Neural cell (in vitro differentiated cells): ENCODE measurements at regions not wholly inside any gene's neighbourhood (a gene's known extent, or its start where the extent isn't known, plus 50 kb on each side); places are given as distances from the start of the nearest gene placed in this dataset.

Source experiments
- H2AFZ ChIP-seq: fragments of 200-600, 300-800 bp; sonication (generic), shearing (Covaris generic); 2 replicates; pipeline ENCODE4 v1.6.0; 2014; ENCODE audit warnings: low read depth, mild to moderate bottlenecking, antibody characterized with exemption, low read length, moderate library complexity
- H3F3A ChIP-seq: fragments of 200-600 bp; shearing (Covaris generic); 2 replicates; pipeline ENCODE4 v1.6.1; 2016; ENCODE audit warnings: mild to moderate bottlenecking, moderate library complexity, mixed read lengths, antibody characterized with exemption, low read length; ENCODE audit not compliant: insufficient read depth, poor library complexity, severe bottlenecking
- H3K27ac ChIP-seq: fragments of 200-600, 300-800 bp; sonication (generic), shearing (Covaris generic); 2 replicates; pipeline ENCODE4 v1.5.1; 2014; ENCODE audit warnings: mild to moderate bottlenecking, low read length, moderate library complexity
- H3K27me3 ChIP-seq: fragments of 300-800, 200-600 bp; sonication (generic), shearing (Covaris generic); 2 replicates; pipeline ENCODE4 v1.6.0; 2014; ENCODE audit warnings: mild to moderate bottlenecking, low read depth, low read length, moderate library complexity; ENCODE audit not compliant: insufficient read depth
- H3K36me3 ChIP-seq: fragments of 300-800, 200-600 bp; sonication (generic), shearing (Covaris generic); 2 replicates; pipeline ENCODE4 v1.5.1; 2014; ENCODE audit warnings: mild to moderate bottlenecking, antibody characterized with exemption, low read length, moderate library complexity; ENCODE audit not compliant: insufficient read depth
- H3K4me2 ChIP-seq: fragments of 300-800, 200-600 bp; sonication (generic), shearing (Covaris generic); 2 replicates; pipeline ENCODE4 v1.6.0; 2014; ENCODE audit warnings: mild to moderate bottlenecking, low read length
- H3K4me3 ChIP-seq: fragments of 300-800, 200-600 bp; sonication (generic), shearing (Covaris generic); 2 replicates; pipeline ENCODE4 v1.5.1; 2014; ENCODE audit warnings: mild to moderate bottlenecking, low read length, moderate library complexity
- H3K79me2 ChIP-seq: fragments of 200-600 bp; shearing (Covaris generic); replicated peaks from 2 replicates; pipeline ENCODE4 v1.6.0; 2014; ENCODE audit warnings: mild to moderate bottlenecking, low read length, moderate library complexity; ENCODE audit not compliant: insufficient read depth
- H3K9ac ChIP-seq: fragments of 300-800, 200-600 bp; sonication (generic), shearing (Covaris generic); 2 replicates; pipeline ENCODE4 v1.6.1; 2016; ENCODE audit warnings: mild to moderate bottlenecking, low read length, mixed read lengths
- H3K9me2 ChIP-seq: fragments of 200-600 bp; shearing (Covaris generic); 2 replicates; pipeline ENCODE4 v1.6.1; 2016; ENCODE audit warnings: mild to moderate bottlenecking, low read length, mixed read lengths; ENCODE audit not compliant: insufficient read depth
- H3K9me3 ChIP-seq: fragments of 200-600, 300-800 bp; sonication (generic), shearing (Covaris generic); 2 replicates; pipeline ENCODE4 v1.6.1; 2016; ENCODE audit warnings: mild to moderate bottlenecking, mixed run types, low read length, moderate library complexity, mixed read lengths
- H4K20me1 ChIP-seq: fragments of 200-600 bp; shearing (Covaris generic); 2 replicates; pipeline ENCODE4 v1.6.1; 2016; ENCODE audit warnings: mild to moderate bottlenecking, mixed run types; ENCODE audit not compliant: insufficient read depth
- CTCF ChIP-seq: fragments of 450-650 bp; IDR thresholded peaks from 2 replicates; pipeline ENCODE4 v1.5.1; 2014; ENCODE audit warnings: antibody characterized with exemption, mild to moderate bottlenecking, moderate library complexity; ENCODE audit not compliant: poor library complexity, severe bottlenecking
- EP300 ChIP-seq: fragments of 450-650 bp; conservative IDR thresholded peaks from 2 replicates; pipeline ENCODE4 v1.6.1; 2014; ENCODE audit warnings: antibody characterized with exemption, mild to moderate bottlenecking, moderate library complexity; ENCODE audit not compliant: poor library complexity, severe bottlenecking
- EZH2 ChIP-seq: fragments of 200-600, 300-800 bp; shearing (Covaris generic), sonication (generic); IDR thresholded peaks from 2 replicates; pipeline ENCODE4 v1.6.1; 2014; ENCODE audit warnings: antibody characterized with exemption, low read length, borderline replicate concordance, mild to moderate bottlenecking; ENCODE audit not compliant: insufficient read depth, poor library complexity, severe bottlenecking
- MXI1 ChIP-seq: fragments of 450-650 bp; conservative IDR thresholded peaks from 2 replicates; pipeline ENCODE4 v1.6.1; 2014; ENCODE audit warnings: antibody characterized with exemption, mild to moderate bottlenecking; ENCODE audit not compliant: poor library complexity, severe bottlenecking
- POLR2AphosphoS5 ChIP-seq: IDR thresholded peaks from 2 replicates; pipeline ENCODE4 v1.6.1; 2012
- RAD21 ChIP-seq: fragments of 450-650 bp; conservative IDR thresholded peaks from 2 replicates; pipeline ENCODE4 v1.6.1; 2014; ENCODE audit warnings: antibody characterized with exemption, mild to moderate bottlenecking, moderate library complexity
- REST ChIP-seq: IDR thresholded peaks from 2 replicates; pipeline ENCODE4 v1.6.1; 2012; ENCODE audit warnings: borderline replicate concordance
- SMC3 ChIP-seq: fragments of 450-650 bp; conservative IDR thresholded peaks from 2 replicates; pipeline ENCODE4 v1.6.1; 2014; ENCODE audit warnings: antibody characterized with exemption, mild to moderate bottlenecking, moderate library complexity; ENCODE audit not compliant: poor library complexity
- TAF1 ChIP-seq: IDR thresholded peaks from 2 replicates; pipeline ENCODE4 v1.6.1; 2012; ENCODE audit warnings: low read depth

GRCh38 chr22:27401321-27401720 lies 400.2 kb downstream of the MN1 start:
- Histone ChIP-seq H3K79me2 (no peaks in the 10 kb centered on the region), H3K9ac (no peak overlapping the region), H3K4me3 (no peak overlapping the region), H3K36me3 (no peaks in the 10 kb centered on the region), H3K9me3 (no peaks in the 10 kb centered on the region), H3K4me2 (no peak overlapping the region), H4K20me1 (no peaks in the 10 kb centered on the region), H3F3A (no peaks in the 10 kb centered on the region), H3K27me3 (no peaks in the 10 kb centered on the region), H2AFZ (no peak overlapping the region), H3K9me2 (no peaks in the 10 kb centered on the region), H3K27ac (no peak overlapping the region)
- TF ChIP-seq SMC3 (no peak), TAF1 (no peak), RAD21 (no peak), EP300 (no peak), CTCF (no peak), EZH2 (no peak), MXI1 (no peak), REST (no peak), POLR2AphosphoS5 (no peak)

- H2AFZ ChIP-seq = no peak overlapping the region
- H3K36me3 ChIP-seq = no peaks in the 10 kb centered on the region
- no peaks in the 10 kb centered on the region for H3K79me2 ChIP-seq
- no peak overlapping the region for H3K4me3 ChIP-seq
- H3K4me2 ChIP-seq = no peak overlapping the region
- H3K27ac ChIP-seq = no peak overlapping the region
- H3F3A ChIP-seq = no peaks in the 10 kb centered on the region
- H3K27me3 ChIP-seq = no peaks in the 10 kb centered on the region
- no peaks in the 10 kb centered on the region for H3K9me2 ChIP-seq
- TF ChIP-seq REST = no peak
- TF ChIP-seq CTCF = no peak
- TF ChIP-seq POLR2AphosphoS5 = no peak
- no peak for TF ChIP-seq EP300
- H4K20me1 ChIP-seq = no peaks in the 10 kb centered on the region
- H3K9ac ChIP-seq = no peak overlapping the region
- H3K9me3 ChIP-seq = no peaks in the 10 kb centered on the region
Measured at GRCh38 chr22:27404441-27404840, 397.1 kb downstream of the MN1 start.
